Activated T-helper 2 cell treated with anti-CD3 and anti-CD28 coated beads, Interferon-gamma antibody, Interleukin-2, Interleukin-4, amounts not matched to agents 10 μg/mL and 5 μg/mL and 100 μg/mL, durations not matched to agents 14 hours and 24 hours and 36 hours (primary cell): ENCODE measurements at regions not wholly inside any gene's neighbourhood (a gene's known extent, or its start where the extent isn't known, plus 50 kb on each side); places are given as distances from the start of the nearest gene placed in this dataset.

Experiments
- DNase-seq: peaks from one replicate; pipeline ENCODE4 v3.0.0; 2021; ENCODE audit warnings: low spot score
- H3K27ac Mint-ChIP-seq: one replicate; pipeline ENCODE4 v1.8.0; 2021; ENCODE audit warnings: mixed read lengths
- H3K27me3 Mint-ChIP-seq: one replicate; pipeline ENCODE4 v1.8.0; 2021; ENCODE audit warnings: low read depth, mixed read lengths
- H3K36me3 Mint-ChIP-seq: one replicate; pipeline ENCODE4 v1.8.0; 2021; ENCODE audit warnings: low read depth, mixed read lengths
- H3K4me1 Mint-ChIP-seq: one replicate; pipeline ENCODE4 v1.8.0; 2021; ENCODE audit warnings: low read depth, mixed read lengths
- H3K4me3 Mint-ChIP-seq: one replicate; pipeline ENCODE4 v1.8.0; 2021; ENCODE audit warnings: low read depth, mild to moderate bottlenecking, moderate library complexity, mixed read lengths
- H3K9me3 Mint-ChIP-seq: one replicate; pipeline ENCODE4 v1.8.0; 2021; ENCODE audit warnings: mixed read lengths
- intact Hi-C: fragments of 100-400 bp; cut with micrococcal nuclease; formaldehyde crosslinking; loops from one replicate; pipeline ENCODE4 v1.15.1; 2023

DNA sequence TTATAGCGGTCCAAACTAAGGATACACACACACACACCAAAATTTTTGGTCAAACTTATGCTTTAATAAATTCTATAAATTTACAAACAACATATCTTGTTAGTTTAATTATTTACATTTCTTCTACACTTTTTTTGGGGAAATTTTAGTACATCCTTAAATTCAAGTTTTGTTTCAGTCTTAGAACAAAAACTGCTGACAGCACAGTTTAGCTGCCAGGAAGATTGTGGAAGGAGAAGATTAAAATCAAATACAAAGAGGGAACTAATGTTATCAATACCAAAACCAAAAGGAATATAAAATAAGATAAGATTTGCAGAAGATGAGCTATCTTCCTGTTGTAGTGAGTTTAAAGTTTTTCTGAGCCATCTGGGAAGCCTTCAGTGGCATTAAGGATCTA, 368.8 kb downstream of the AASDHPPT start:
- Mint-ChIP-seq H3K4me3 (no peak overlapping the region), H3K36me3 (no peaks in the 10 kb centered on the region), H3K27me3 (no peaks in the 10 kb centered on the region), H3K9me3 (peaks cover 8% of the 10 kb centered on the region), H3K4me1 (no peaks in the 10 kb centered on the region), H3K27ac (no peak overlapping the region)
- no peak for DNase-seq
- intact Hi-C loops = no loop called here

DNA sequence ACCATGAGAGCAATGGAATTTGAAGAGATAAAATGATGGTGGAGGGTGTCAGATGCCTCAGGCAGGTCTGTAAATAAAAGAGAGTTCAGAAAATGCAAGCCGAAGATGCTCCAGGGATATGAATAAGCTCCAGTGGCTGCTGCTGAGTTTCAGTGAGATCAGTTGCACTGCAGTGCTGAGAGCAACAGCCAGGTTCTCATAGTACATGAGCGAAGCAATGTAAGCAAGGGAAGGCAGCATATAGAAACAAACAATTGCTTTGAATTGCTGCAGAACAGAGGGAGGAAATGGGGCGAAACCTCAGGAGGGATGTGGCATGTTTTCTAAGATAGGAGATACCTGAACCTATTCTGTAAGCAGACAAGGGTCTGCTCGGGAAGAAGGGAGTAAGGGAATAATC, 369.5 kb downstream of the AASDHPPT start:
- Mint-ChIP-seq H3K4me1 (no peaks in the 10 kb centered on the region), H3K36me3 (no peaks in the 10 kb centered on the region), H3K27ac (no peak overlapping the region), H3K27me3 (no peaks in the 10 kb centered on the region), H3K4me3 (no peak overlapping the region), H3K9me3 (peaks cover 9% of the 10 kb centered on the region)
- intact Hi-C loops = no loop called here
- no peak for DNase-seq

DNA sequence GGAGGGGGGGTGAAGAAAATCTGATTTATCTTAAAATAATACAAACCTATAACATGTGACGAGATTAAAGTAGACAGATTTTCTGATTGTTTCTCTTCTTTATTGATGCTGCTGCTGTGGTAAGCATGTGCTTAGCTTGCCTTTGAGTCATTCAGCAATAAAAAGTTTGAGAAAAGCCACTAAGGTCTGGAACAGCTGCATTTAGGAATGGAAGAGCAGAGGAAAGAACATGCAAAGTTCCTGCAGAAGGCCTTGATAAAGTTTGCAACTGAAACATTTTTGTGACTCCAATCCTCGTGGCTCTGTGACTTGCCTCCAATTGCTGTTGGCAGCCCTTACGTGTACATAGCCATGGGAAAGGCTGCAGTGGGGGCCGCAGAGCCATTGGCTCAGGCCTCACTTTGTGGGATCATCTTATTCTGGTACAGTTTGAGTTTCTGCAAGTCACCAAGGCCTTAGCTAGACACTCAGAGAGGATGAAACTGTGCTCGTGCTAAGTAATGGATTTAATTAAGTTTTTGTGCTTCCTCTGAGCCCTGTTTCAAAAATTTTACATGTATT, 370.2 kb downstream of the AASDHPPT start:
- no peak overlapping the region for H3K4me3 Mint-ChIP-seq
- no peaks in the 10 kb centered on the region for H3K36me3 Mint-ChIP-seq
- H3K27ac Mint-ChIP-seq = no peak overlapping the region
- no peaks in the 10 kb centered on the region for H3K4me1 Mint-ChIP-seq
- no peak for DNase-seq
- H3K9me3 Mint-ChIP-seq = peaks cover 14% of the 10 kb centered on the region
- no peaks in the 10 kb centered on the region for H3K27me3 Mint-ChIP-seq
- intact Hi-C loops = no loop called here

DNA sequence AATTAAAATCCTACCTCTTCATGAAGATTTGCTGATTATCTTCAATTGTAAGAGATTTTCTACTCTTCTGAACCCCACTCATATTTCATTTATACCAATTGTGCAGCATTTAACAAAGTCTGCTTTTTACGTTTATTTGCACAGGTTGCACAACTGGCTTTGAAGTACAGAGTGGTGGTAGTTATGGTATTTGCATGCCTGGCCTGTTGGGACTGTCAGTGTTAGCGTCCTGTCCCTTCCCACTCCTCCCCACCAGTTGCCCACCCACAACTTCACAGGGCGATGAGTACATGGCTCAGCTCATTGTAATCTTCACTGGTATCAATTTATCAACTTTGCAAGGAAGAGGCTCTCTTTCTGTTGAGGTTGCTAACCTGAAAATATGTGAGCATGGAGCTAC, 372.3 kb downstream of the AASDHPPT start:
- intact Hi-C loops = no loop called here
- no peak overlapping the region for H3K4me3 Mint-ChIP-seq
- H3K27me3 Mint-ChIP-seq = no peaks in the 10 kb centered on the region
- H3K27ac Mint-ChIP-seq = no peak overlapping the region
- H3K36me3 Mint-ChIP-seq = no peaks in the 10 kb centered on the region
- DNase-seq = no peak
- H3K9me3 Mint-ChIP-seq = peaks cover 21% of the 10 kb centered on the region
- no peaks in the 10 kb centered on the region for H3K4me1 Mint-ChIP-seq

DNA sequence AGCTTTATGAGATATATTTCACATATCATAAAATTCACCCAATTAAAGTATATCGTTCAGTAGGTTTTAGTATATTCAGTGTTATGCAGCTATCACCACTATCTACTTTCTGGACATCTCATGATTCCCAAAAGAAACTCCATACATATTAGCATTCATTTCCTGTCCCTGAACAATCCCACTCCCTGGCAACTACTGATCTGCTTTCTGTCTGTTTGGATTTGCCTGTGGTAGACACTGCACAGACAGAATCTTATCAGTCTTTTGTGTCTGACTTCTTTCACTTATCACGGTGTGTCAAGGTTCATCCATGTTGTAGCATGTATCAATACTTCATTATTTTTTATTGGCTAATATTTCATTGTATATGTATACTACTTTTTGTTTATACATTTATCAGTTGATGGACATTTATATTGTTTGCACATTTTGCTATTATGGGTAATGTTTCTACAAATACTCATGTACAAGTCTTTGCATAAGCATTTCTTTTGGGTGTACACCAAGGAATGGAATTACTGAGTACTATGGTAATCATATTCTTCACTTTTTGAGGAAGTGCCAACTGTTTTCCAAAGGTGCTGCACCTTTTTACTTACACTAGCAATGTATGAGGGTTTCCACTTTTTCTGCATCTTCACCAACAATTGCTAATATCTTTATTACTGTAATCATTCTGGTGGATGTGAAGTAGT, 373.9 kb downstream of the AASDHPPT start:
- Mint-ChIP-seq H3K9me3 (peaks cover 21% of the 10 kb centered on the region), H3K27me3 (no peaks in the 10 kb centered on the region), H3K36me3 (no peaks in the 10 kb centered on the region), H3K4me3 (no peak overlapping the region), H3K4me1 (no peaks in the 10 kb centered on the region), H3K27ac (no peak overlapping the region)
- DNase-seq = no peak
- intact Hi-C loops = no loop called here

DNA sequence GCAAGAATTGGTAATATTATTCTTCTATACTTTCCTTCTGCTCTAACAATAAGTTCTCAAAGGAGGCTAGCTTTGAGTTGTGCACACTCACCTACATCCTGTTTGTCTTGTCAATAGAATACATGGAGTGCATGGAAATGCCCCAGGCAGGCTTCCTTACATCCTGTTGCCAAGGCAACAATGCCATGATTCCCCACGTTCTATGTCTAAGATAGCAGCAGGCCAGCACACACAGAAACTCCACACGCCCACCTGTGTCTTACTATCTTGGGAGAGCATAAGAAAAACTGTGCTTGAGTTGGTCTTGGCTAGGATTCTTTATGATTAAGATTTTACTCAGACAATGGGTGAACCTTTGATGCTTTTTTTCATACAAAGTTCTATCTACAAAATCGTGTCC, 379.2 kb downstream of the AASDHPPT start:
- H3K4me3 Mint-ChIP-seq = no peak overlapping the region
- no peak overlapping the region for H3K27ac Mint-ChIP-seq
- DNase-seq = no peak
- intact Hi-C loops = no loop called here
- no peaks in the 10 kb centered on the region for H3K4me1 Mint-ChIP-seq
- H3K36me3 Mint-ChIP-seq = no peaks in the 10 kb centered on the region
- no peaks in the 10 kb centered on the region for H3K27me3 Mint-ChIP-seq
- H3K9me3 Mint-ChIP-seq = peaks cover 25% of the 10 kb centered on the region

DNA sequence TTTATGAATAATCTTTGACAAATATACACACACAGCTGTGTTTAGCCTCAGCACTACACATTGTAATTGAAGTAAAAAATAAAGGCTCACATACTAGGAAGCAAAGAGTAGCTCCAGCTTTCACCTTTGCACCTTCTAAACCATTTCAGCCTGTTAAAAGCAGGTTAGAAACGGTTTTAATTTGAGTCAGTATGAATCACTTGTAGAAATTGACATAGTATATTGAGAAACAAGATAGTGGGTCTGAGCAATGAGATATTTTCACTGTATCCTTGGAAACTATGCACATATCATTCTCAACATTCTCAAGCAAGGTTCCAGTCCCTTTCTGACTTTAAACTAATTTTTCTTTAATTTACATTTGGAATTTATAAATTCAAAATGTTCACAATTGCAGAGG, 380.3 kb downstream of the AASDHPPT start:
- Mint-ChIP-seq H3K27ac (no peak overlapping the region), H3K27me3 (no peaks in the 10 kb centered on the region), H3K36me3 (no peaks in the 10 kb centered on the region), H3K9me3 (peaks cover 20% of the 10 kb centered on the region), H3K4me1 (no peaks in the 10 kb centered on the region), H3K4me3 (no peak overlapping the region)
- intact Hi-C loops = no loop called here
- no peak for DNase-seq

DNA sequence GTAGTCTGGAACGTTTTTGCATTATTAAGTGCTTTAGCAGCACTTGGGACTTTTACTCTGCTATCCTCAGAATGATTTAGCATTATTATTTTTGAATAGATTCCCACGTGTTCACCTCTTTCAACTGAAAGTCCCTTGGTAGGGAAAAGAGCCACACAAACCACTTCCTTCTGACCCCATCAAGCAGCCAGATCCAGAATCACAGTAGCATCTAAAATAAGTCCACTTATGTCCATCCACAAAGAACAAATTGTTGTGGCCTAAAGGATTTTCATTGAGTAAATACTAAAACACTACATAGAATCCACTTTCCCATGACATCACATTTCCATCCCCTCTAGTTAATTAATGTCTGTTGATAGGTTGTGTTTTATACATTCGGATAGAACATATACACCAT, 381.7 kb downstream of the AASDHPPT start:
- peaks cover 16% of the 10 kb centered on the region for H3K9me3 Mint-ChIP-seq
- no peaks in the 10 kb centered on the region for H3K4me1 Mint-ChIP-seq
- H3K27ac Mint-ChIP-seq = no peak overlapping the region

DNA sequence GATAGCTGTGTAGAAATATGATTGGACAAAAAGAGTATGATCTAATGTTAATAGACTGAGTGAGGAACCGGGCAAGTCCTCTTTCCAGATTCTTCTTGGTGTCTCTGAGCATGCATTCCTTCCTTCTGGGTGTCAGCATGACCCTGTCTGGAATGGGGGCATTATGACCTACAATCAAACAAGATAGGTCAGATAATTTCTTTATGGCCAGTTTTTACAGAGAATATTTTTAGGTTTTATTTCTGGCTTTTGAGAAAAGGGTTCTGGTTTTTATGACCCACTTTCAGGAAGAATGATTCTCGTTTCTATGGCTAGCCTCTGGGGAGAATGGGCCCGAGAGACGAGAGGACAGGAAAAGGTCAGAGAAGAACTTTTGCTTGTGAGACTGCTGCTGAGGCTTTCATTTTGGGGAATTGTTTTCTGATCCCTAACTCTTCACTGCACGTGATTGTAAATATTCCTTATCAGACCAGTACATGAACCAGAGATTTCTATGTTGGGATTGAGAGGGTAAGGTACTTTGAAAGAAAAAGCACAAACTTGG, 383.8 kb downstream of the AASDHPPT start:
- no peak for DNase-seq
- H3K36me3 Mint-ChIP-seq = no peaks in the 10 kb centered on the region
- H3K27me3 Mint-ChIP-seq = no peaks in the 10 kb centered on the region
- no peak overlapping the region for H3K27ac Mint-ChIP-seq
- peaks cover 13% of the 10 kb centered on the region for H3K9me3 Mint-ChIP-seq
- intact Hi-C loops = no loop called here
- H3K4me1 Mint-ChIP-seq = no peaks in the 10 kb centered on the region
- H3K4me3 Mint-ChIP-seq = no peak overlapping the region

More for the DNA sequence above, 381.7 kb downstream of the AASDHPPT start:
- no peak for DNase-seq
- intact Hi-C loops = no loop called here
- no peaks in the 10 kb centered on the region for H3K36me3 Mint-ChIP-seq
- H3K4me3 Mint-ChIP-seq = no peak overlapping the region
- H3K27me3 Mint-ChIP-seq = no peaks in the 10 kb centered on the region

DNA sequence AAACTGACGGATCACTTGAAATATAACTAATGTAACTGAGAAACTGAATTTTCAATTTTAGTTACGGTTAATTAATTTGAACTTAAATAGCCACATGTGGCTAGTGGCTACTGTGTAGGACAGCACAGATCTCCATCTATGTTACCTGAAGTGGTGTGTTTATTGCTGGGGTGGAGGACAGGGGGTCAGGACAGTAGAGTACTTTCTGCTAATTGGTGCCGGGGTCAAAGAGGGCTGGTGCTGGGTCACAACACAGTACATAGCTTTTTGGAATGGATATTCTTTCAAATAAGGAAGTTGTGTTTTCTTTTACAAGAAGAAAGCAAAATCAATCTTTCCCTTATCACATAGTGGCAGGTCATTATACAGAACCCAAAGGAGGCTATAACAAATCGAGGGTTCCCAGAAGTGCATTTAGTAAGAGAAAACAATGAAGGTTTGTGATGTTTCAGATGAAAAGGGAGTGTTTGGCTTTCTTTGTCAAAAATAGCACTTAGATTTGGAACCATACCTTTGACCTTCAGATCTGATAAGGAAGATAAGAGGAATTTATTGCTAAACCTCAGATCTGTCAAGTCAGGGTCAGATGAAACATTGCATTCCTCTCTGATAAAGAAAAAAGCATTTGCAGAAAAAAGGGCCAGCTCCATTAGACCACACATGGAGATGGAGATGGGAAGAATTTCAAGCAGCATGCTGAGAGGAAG, 384.5 kb downstream of the AASDHPPT start:
- no peak for DNase-seq
- intact Hi-C loops = no loop called here
- no peaks in the 10 kb centered on the region for H3K36me3 Mint-ChIP-seq
- no peaks in the 10 kb centered on the region for H3K27me3 Mint-ChIP-seq
- H3K9me3 Mint-ChIP-seq = peaks cover 13% of the 10 kb centered on the region
- no peak overlapping the region for H3K27ac Mint-ChIP-seq
- H3K4me1 Mint-ChIP-seq = no peaks in the 10 kb centered on the region
- H3K4me3 Mint-ChIP-seq = no peak overlapping the region

DNA sequence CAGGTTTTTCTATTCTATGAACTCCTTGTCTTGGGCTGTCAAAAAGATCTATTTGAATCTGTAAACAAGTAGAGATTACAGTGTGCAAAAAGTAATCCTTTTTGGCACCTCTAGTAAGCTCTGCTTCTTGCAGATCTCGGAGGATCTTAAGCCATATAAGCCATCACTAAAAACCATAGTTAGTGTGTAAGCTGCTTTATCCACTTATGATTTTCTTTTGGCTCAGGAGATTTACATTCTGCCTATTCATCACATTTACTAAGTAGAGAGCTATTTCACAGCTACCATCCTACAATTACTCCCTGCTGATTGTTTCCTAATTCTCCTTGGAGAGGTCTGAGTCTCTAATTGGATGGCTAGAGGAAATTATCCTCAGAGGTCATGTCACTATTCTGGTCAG, 385.7 kb downstream of the AASDHPPT start:
- no peaks in the 10 kb centered on the region for H3K4me1 Mint-ChIP-seq
- H3K4me3 Mint-ChIP-seq = no peak overlapping the region
- intact Hi-C loops = no loop called here
- no peak overlapping the region for H3K27ac Mint-ChIP-seq
- DNase-seq = no peak
- H3K9me3 Mint-ChIP-seq = peaks cover 13% of the 10 kb centered on the region
- H3K27me3 Mint-ChIP-seq = no peaks in the 10 kb centered on the region
- H3K36me3 Mint-ChIP-seq = no peaks in the 10 kb centered on the region

DNA sequence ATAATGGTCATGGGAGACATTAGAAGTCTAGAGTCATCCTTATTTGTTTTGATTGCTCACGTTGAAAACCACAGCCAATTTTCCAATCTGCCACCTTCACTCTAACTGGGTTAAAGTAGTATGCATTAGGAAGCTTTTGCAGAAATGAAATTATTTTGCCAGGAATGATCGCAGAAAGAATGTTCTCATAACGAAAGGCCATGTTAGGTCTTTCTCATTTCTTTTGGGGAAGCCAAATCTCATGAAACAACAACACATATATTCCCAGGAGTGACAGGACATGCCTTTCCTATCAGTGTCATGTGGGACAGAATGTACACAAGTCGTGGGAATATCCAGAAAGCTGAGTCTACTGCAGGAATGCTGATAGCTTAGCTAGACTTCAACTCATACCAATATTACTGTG, 386.3 kb downstream of the AASDHPPT start:
- H3K4me3 Mint-ChIP-seq = no peak overlapping the region

DNA sequence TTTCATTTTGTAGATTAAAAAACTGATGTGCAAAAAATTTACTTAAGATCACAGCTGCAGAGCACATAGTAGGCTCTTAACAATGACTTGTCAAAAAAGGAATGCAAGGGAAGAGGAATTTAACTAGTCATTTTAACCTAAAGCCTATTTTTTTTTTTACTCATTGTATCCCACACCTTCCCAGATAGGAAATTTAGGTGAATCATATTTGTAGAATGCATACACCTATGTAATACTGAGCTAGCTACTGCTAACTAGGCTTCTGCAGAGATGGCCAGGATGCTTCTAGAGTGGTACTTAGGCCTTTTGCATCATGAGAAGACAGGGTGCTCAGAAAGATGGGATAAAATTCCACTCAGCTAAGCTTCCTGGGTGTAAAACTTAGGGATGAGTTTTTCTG, 387.3 kb downstream of the AASDHPPT start:
- Mint-ChIP-seq H3K9me3 (peaks cover 9% of the 10 kb centered on the region), H3K27ac (no peak overlapping the region), H3K36me3 (no peaks in the 10 kb centered on the region), H3K4me3 (no peak overlapping the region), H3K27me3 (no peaks in the 10 kb centered on the region), H3K4me1 (no peaks in the 10 kb centered on the region)
- intact Hi-C loops = no loop called here
- no peak for DNase-seq

More for the DNA sequence above, 386.3 kb downstream of the AASDHPPT start:
- peaks cover 16% of the 10 kb centered on the region for H3K9me3 Mint-ChIP-seq
- DNase-seq = no peak
- intact Hi-C loops = no loop called here
- H3K36me3 Mint-ChIP-seq = no peaks in the 10 kb centered on the region
- H3K27me3 Mint-ChIP-seq = no peaks in the 10 kb centered on the region
- H3K4me1 Mint-ChIP-seq = no peaks in the 10 kb centered on the region
- no peak overlapping the region for H3K27ac Mint-ChIP-seq
